ENCODE measurements at regions not wholly inside any gene's neighbourhood (a gene's known extent, or its start where the extent isn't known, plus 50 kb on each side); places are given as distances from the start of the nearest gene placed in this dataset.

DNA sequence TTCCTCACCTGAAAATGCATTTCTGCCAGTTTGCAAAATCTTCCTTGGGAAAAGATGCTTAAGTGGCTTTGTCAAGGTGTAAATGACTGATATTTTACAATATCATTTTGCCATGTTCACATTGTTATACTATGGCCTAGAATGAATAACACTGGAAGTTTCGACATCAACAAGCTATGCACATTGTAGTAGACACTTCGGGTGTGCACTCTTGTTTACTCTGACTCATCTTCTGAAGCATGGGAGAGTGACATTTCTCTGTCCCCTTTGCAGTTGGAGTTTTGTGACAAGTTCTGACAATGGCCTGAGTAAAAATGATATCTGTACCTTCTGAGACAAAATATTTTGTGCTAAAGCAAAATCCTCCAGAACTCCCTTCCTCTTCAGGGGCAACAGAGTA is 567.0 kb upstream of the RGMA start:
- TF ChIP-seq, protein P1, sequence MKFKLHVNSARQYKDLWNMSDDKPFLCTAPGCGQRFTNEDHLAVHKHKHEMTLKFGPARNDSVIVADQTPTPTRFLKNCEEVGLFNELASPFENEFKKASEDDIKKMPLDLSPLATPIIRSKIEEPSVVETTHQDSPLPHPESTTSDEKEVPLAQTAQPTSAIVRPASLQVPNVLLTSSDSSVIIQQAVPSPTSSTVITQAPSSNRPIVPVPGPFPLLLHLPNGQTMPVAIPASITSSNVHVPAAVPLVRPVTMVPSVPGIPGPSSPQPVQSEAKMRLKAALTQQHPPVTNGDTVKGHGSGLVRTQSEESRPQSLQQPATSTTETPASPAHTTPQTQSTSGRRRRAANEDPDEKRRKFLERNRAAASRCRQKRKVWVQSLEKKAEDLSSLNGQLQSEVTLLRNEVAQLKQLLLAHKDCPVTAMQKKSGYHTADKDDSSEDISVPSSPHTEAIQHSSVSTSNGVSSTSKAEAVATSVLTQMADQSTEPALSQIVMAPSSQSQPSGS (CRISPR knock-in tag; IDR thresholded peaks at IDR 0.05; ENCODE audit: borderline replicate concordance, low read depth): no peak
- no peak for TF ChIP-seq ETV6 (CRISPR knock-in tag; IDR thresholded peaks at IDR 0.05)
- TF ChIP-seq KAT7 (CRISPR knock-in tag; IDR thresholded peaks at IDR 0.05; ENCODE audit: borderline replicate concordance): no peak
- no peak for TF ChIP-seq CTCF (IDR thresholded peaks at IDR 0.05)
- TF ChIP-seq, protein P2, sequence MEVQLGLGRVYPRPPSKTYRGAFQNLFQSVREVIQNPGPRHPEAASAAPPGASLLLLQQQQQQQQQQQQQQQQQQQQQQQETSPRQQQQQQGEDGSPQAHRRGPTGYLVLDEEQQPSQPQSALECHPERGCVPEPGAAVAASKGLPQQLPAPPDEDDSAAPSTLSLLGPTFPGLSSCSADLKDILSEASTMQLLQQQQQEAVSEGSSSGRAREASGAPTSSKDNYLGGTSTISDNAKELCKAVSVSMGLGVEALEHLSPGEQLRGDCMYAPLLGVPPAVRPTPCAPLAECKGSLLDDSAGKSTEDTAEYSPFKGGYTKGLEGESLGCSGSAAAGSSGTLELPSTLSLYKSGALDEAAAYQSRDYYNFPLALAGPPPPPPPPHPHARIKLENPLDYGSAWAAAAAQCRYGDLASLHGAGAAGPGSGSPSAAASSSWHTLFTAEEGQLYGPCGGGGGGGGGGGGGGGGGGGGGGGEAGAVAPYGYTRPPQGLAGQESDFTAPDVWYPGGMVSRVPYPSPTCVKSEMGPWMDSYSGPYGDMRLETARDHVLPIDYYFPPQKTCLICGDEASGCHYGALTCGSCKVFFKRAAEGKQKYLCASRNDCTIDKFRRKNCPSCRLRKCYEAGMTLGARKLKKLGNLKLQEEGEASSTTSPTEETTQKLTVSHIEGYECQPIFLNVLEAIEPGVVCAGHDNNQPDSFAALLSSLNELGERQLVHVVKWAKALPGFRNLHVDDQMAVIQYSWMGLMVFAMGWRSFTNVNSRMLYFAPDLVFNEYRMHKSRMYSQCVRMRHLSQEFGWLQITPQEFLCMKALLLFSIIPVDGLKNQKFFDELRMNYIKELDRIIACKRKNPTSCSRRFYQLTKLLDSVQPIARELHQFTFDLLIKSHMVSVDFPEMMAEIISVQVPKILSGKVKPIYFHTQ (CRISPR knock-in tag; IDR thresholded peaks at IDR 0.05): no peak
